Ishikawa (cell line): ENCODE measurements at regions not wholly inside any gene's neighbourhood (a gene's known extent, or its start where the extent isn't known, plus 50 kb on each side); places are given as distances from the start of the nearest gene placed in this dataset.

Experiments used
- CEBPB ChIP-seq: IDR thresholded peaks from 2 replicates; pipeline ENCODE4 v1.6.1; 2012
- CREB1 ChIP-seq: IDR thresholded peaks from 2 replicates; pipeline ENCODE4 v1.6.1; 2012; ENCODE audit warnings: low read depth
- EGR1 ChIP-seq: IDR thresholded peaks from 2 replicates; pipeline ENCODE4 v1.6.1; 2012
- EP300 ChIP-seq: IDR thresholded peaks from 2 replicates; pipeline ENCODE4 v1.6.1; 2012; ENCODE audit warnings: borderline replicate concordance
- FOXM1 ChIP-seq: IDR thresholded peaks from 2 replicates; pipeline ENCODE4 v1.6.1; 2012; ENCODE audit warnings: low read depth, borderline replicate concordance
- MAX ChIP-seq: IDR thresholded peaks from 2 replicates; pipeline ENCODE4 v1.6.1; 2012
- NFIC ChIP-seq: IDR thresholded peaks from 2 replicates; pipeline ENCODE4 v1.6.1; 2012
- RAD21 ChIP-seq: IDR thresholded peaks from 2 replicates; pipeline ENCODE4 v1.6.1; 2012; ENCODE audit warnings: low read depth
- REST ChIP-seq: IDR thresholded peaks from 2 replicates; pipeline ENCODE4 v1.6.1; 2012; ENCODE audit warnings: low read depth, mild to moderate bottlenecking
- TAF1 ChIP-seq: IDR thresholded peaks from 2 replicates; pipeline ENCODE4 v1.6.1; 2012; ENCODE audit warnings: low read depth, mild to moderate bottlenecking
- TCF12 ChIP-seq: IDR thresholded peaks from 2 replicates; pipeline ENCODE4 v1.6.1; 2012; ENCODE audit warnings: low read depth
- TEAD4 ChIP-seq: IDR thresholded peaks from 2 replicates; pipeline ENCODE4 v1.6.1; 2012
- USF1 ChIP-seq: IDR thresholded peaks from 2 replicates; pipeline ENCODE4 v1.6.1; 2012
- YY1 ChIP-seq: IDR thresholded peaks from 2 replicates; pipeline ENCODE4 v1.6.1; 2012; ENCODE audit warnings: low read depth
- ZBTB7A ChIP-seq: IDR thresholded peaks from 2 replicates; pipeline ENCODE4 v1.6.1; 2012; ENCODE audit warnings: low read depth

- TF ChIP-seq REST (no peak), EGR1 (no peak), TAF1 (no peak), NFIC (no peak), TEAD4 (no peak), FOXM1 (no peak), RAD21 (no peak), ZBTB7A (no peak), EP300 (no peak), MAX (no peak), TCF12 (no peak), YY1 (no peak)
These were observed 174.4 kb downstream of the ICOS start for GRCh38 chr2:204110751-204111516.

GRCh38 chr2:204112084-204112770, 175.7 kb downstream of the ICOS start:
- TF ChIP-seq ZBTB7A, result no peak
- no peak for TF ChIP-seq TAF1
- no peak for TF ChIP-seq EGR1

- no peak for TF ChIP-seq NFIC
- no peak for TF ChIP-seq TAF1
- no peak for TF ChIP-seq USF1
- TF ChIP-seq CEBPB, result no peak
- TF ChIP-seq CREB1, result no peak
- no peak for TF ChIP-seq MAX
- no peak for TF ChIP-seq EP300
- TF ChIP-seq TEAD4, result no peak
- no peak for TF ChIP-seq RAD21
- no peak for TF ChIP-seq FOXM1
These were observed 178.0 kb downstream of the ICOS start for GRCh38 chr2:204114295-204115136.

GRCh38 chr2:204115137-204116056, 178.8 kb downstream of the ICOS start:
- TF ChIP-seq TEAD4 (no peak), ZBTB7A (no peak), EP300 (0 out of 2 replicates have a peak, but pooled peaks have one; percentile 12)

- TF ChIP-seq RAD21, result no peak
- no peak for TF ChIP-seq CEBPB
- no peak for TF ChIP-seq TCF12
- TF ChIP-seq YY1, result no peak
- no peak for TF ChIP-seq USF1
- no peak for TF ChIP-seq NFIC
- no peak for TF ChIP-seq TAF1
- TF ChIP-seq REST, result no peak
- TF ChIP-seq EGR1, result no peak
- TF ChIP-seq FOXM1, result no peak
- no peak for TF ChIP-seq TEAD4
- no peak for TF ChIP-seq CREB1
- no peak for TF ChIP-seq ZBTB7A
- no peak for TF ChIP-seq MAX
- TF ChIP-seq EP300, result no peak
These were observed 179.7 kb downstream of the ICOS start for GRCh38 chr2:204116159-204116792.
